ENCODE measurements at regions not wholly inside any gene's neighbourhood (a gene's known extent, or its start where the extent isn't known, plus 50 kb on each side); places are given as distances from the start of the nearest gene placed in this dataset.

DNA sequence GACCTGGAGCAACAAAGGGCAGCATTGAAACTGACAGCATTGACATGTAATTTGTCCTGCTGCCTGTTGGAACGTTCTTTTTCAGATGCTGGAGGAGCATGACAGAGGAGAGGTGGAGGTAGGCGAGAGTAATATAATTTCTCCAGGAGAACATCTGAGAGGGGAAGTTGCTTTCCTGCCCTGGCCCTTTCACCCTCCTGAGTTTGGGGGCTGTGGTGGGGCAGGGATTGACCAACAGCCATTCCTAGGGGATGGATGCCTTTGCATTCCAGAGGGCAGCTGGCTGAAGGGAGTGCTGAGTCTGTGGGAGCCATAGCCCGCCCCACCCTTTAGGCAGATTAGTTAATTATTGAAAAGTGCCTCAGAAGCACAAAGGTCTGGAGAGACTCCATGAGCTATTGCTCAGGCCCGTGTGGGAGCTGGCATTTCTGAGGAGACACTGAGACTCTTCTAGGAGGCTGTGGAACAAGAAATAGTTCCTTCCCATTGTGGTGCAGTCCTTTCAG lies 73.5 kb downstream of the ARF6 start:
- Histone ChIP-seq H3K27me3 (ENCODE audit: control insufficient read depth in 4 of 4, insufficient read depth in 4 of 4, low read length in 3 of 4) (no peaks in the 10 kb centered on the region), H3K9me3 (ENCODE audit: control insufficient read depth in 4 of 4, low read length in 3 of 4) (no peaks in the 10 kb centered on the region), H3K27ac (ENCODE audit: low read depth in 1 of 2, low read length in 2 of 2) (peak overlapping the region; percentile 68 to 81), H3K4me3 (ENCODE audit: low read depth in 1 of 3, low read length in 3 of 3) (no peak overlapping the region), H3K9ac (ENCODE audit: low read depth in 1 of 2, low read length in 2 of 2) (peak overlapping the region in 1 of 2 donors; percentile 49), H3K36me3 (ENCODE audit: control insufficient read depth in 4 of 4, insufficient read depth in 3 of 4, low read depth in 1 of 4, low read length in 3 of 4) (no peaks in the 10 kb centered on the region), H3K4me1 (ENCODE audit: control insufficient read depth in 4 of 4, insufficient read depth in 4 of 4, low read length in 3 of 4) (peaks cover 7 to 41% (median 32%) of the 10 kb centered on the region in 4 donors)
- no peak for DNase-seq (ENCODE audit: low spot score)
- TF ChIP-seq SP1 (IDR thresholded peaks at IDR 0.05), result peak; percentile 57
- peak; percentile 25 to 37 for TF ChIP-seq RXRA (IDR thresholded peaks at IDR 0.05)
- peak; percentile 37 to 53 for TF ChIP-seq RAD21 (IDR thresholded peaks at IDR 0.05)
- peak in 1 of 2 donors; percentile 46 for TF ChIP-seq JUND (IDR thresholded peaks at IDR 0.05)
- no peak for TF ChIP-seq EGR1 (IDR thresholded peaks at IDR 0.05; ENCODE audit: low read depth in 2 of 2)
- TF ChIP-seq HNF4A (conservative IDR thresholded peaks at IDR 0.05), result peak; percentile 53 to 64
- TF ChIP-seq, protein P1, sequence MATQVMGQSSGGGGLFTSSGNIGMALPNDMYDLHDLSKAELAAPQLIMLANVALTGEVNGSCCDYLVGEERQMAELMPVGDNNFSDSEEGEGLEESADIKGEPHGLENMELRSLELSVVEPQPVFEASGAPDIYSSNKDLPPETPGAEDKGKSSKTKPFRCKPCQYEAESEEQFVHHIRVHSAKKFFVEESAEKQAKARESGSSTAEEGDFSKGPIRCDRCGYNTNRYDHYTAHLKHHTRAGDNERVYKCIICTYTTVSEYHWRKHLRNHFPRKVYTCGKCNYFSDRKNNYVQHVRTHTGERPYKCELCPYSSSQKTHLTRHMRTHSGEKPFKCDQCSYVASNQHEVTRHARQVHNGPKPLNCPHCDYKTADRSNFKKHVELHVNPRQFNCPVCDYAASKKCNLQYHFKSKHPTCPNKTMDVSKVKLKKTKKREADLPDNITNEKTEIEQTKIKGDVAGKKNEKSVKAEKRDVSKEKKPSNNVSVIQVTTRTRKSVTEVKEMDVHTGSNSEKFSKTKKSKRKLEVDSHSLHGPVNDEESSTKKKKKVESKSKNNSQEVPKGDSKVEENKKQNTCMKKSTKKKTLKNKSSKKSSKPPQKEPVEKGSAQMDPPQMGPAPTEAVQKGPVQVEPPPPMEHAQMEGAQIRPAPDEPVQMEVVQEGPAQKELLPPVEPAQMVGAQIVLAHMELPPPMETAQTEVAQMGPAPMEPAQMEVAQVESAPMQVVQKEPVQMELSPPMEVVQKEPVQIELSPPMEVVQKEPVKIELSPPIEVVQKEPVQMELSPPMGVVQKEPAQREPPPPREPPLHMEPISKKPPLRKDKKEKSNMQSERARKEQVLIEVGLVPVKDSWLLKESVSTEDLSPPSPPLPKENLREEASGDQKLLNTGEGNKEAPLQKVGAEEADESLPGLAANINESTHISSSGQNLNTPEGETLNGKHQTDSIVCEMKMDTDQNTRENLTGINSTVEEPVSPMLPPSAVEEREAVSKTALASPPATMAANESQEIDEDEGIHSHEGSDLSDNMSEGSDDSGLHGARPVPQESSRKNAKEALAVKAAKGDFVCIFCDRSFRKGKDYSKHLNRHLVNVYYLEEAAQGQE (IDR thresholded peaks at IDR 0.05), result peak; percentile 9
- no peak for TF ChIP-seq FOXA2 (IDR thresholded peaks at IDR 0.05)
- TF ChIP-seq YY1 (IDR thresholded peaks at IDR 0.05), result peak; percentile 86
- WGBS, result 19% methylated on average over 4 of the region's 4 CpGs

DNA sequence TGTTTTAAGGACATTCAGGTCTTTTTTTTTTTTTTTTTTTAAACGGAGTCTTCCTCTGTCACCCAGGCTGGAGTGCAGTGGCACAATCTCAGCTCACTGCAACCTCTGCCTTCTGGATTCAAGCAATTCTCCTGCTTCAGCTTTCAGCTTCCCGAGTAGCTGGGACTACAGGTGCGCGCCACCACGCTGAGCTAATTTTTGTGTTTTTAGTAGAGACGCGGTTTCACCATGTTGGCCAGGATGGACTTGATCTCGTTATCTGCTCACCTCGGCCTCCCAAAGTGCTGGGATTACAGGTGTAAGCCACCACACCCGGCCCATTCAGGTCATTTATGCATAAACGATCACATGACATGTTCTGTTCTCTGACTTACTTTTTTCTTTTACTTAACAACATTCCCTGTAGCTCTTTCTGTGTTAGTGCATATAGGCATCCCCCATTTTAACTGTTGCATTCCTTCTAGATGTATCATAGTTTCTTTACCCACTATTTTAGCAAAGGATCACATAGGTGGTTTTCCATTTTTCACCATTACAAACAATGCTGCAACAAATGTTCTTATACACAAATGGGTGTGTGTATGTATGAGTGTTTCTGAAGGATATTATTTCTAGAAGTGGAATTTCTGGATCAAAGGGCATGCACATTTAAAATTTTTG lies 74.2 kb downstream of the ARF6 start:
- Histone ChIP-seq H3K4me1 (ENCODE audit: control insufficient read depth in 4 of 4, insufficient read depth in 4 of 4, low read length in 3 of 4) (peaks cover 7 to 44% (median 34%) of the 10 kb centered on the region in 4 donors), H3K4me3 (ENCODE audit: low read depth in 1 of 3, low read length in 3 of 3) (no peak overlapping the region), H3K36me3 (ENCODE audit: control insufficient read depth in 4 of 4, insufficient read depth in 3 of 4, low read depth in 1 of 4, low read length in 3 of 4) (no peaks in the 10 kb centered on the region), H3K9ac (ENCODE audit: low read depth in 1 of 2, low read length in 2 of 2) (peak overlapping the region in 1 of 2 donors; percentile 49), H3K27ac (ENCODE audit: low read depth in 1 of 2, low read length in 2 of 2) (peak overlapping the region; percentile 68 to 81), H3K27me3 (ENCODE audit: control insufficient read depth in 4 of 4, insufficient read depth in 4 of 4, low read length in 3 of 4) (no peaks in the 10 kb centered on the region), H3K9me3 (ENCODE audit: control insufficient read depth in 4 of 4, low read length in 3 of 4) (no peaks in the 10 kb centered on the region)
- no peak for DNase-seq (ENCODE audit: low spot score)
- 85% methylated on average over 11 of the region's 11 CpGs for WGBS
- TF ChIP-seq HNF4A (conservative IDR thresholded peaks at IDR 0.05), result no peak
- TF ChIP-seq GABPA (IDR thresholded peaks at IDR 0.05 in 1 of 2, conservative IDR thresholded peaks at IDR 0.05 in 1 of 2), result no peak
- TF ChIP-seq, protein P2, sequence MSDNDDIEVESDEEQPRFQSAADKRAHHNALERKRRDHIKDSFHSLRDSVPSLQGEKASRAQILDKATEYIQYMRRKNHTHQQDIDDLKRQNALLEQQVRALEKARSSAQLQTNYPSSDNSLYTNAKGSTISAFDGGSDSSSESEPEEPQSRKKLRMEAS (IDR thresholded peaks at IDR 0.05), result no peak

DNA sequence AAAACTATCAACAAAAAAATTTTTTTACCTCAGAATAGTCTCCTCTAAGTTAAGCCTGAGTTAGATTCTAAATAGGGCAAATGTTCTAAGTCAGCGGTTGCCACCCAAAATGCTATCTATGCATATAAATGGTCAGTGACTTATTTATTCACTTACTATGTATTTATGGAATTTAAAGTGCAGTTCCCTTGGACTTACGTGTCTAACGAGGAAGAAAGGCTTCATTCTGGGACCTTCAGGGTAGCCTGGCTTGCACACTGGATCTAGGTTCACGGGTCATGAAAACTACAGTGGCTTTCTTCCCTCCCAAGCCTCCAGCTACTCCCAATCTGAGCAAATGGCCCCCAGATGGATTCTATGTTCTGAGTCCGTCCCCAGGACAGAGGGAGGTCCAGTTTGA lies 77.1 kb downstream of the ARF6 start:
- no peak overlapping the region for H3K4me3 ChIP-seq (ENCODE audit: low read depth in 1 of 3, low read length in 3 of 3)
- no peak for DNase-seq (ENCODE audit: low spot score)
- H3K4me1 ChIP-seq (ENCODE audit: control insufficient read depth in 4 of 4, insufficient read depth in 4 of 4, low read length in 3 of 4), result peaks cover 15 to 47% (median 36%) of the 10 kb centered on the region in 4 donors
- TF ChIP-seq JUND (IDR thresholded peaks at IDR 0.05), result no peak
- TF ChIP-seq, protein P1 (IDR thresholded peaks at IDR 0.05), result no peak
- no peak for TF ChIP-seq NR2F2 (IDR thresholded peaks at IDR 0.05)
- TF ChIP-seq, protein P3, sequence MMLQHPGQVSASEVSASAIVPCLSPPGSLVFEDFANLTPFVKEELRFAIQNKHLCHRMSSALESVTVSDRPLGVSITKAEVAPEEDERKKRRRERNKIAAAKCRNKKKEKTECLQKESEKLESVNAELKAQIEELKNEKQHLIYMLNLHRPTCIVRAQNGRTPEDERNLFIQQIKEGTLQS (IDR thresholded peaks at IDR 0.05), result no peak
- TF ChIP-seq, protein P2 (IDR thresholded peaks at IDR 0.05), result no peak
- no peak for TF ChIP-seq GABPA (IDR thresholded peaks at IDR 0.05 in 1 of 2, conservative IDR thresholded peaks at IDR 0.05 in 1 of 2)
- TF ChIP-seq RAD21 (IDR thresholded peaks at IDR 0.05), result no peak
- peak overlapping the region; percentile 62 to 75 for H3K27ac ChIP-seq (ENCODE audit: low read depth in 1 of 2, low read length in 2 of 2)
- H3K9ac ChIP-seq (ENCODE audit: low read depth in 1 of 2, low read length in 2 of 2), result no peak overlapping the region
- H3K27me3 ChIP-seq (ENCODE audit: control insufficient read depth in 4 of 4, insufficient read depth in 4 of 4, low read length in 3 of 4), result no peaks in the 10 kb centered on the region
- WGBS, result 91% methylated on average over 5 of the region's 5 CpGs
- H3K36me3 ChIP-seq (ENCODE audit: control insufficient read depth in 4 of 4, insufficient read depth in 3 of 4, low read depth in 1 of 4, low read length in 3 of 4), result no peaks in the 10 kb centered on the region
- no peaks in the 10 kb centered on the region for H3K9me3 ChIP-seq (ENCODE audit: control insufficient read depth in 4 of 4, low read length in 3 of 4)
